Central memory CD4-positive, alpha-beta T cell (primary cell): ENCODE measurements at regions not wholly inside any gene's neighbourhood (a gene's known extent, or its start where the extent isn't known, plus 50 kb on each side); places are given as distances from the start of the nearest gene placed in this dataset.

Experiments used
- DNase-seq: peaks from one replicate; pipeline ENCODE4 v3.0.0; 2022

- DNase-seq, result no peak
Measured at GRCh38 chr18:46324087-46324955, 220.1 kb downstream of the HAUS1 start.

GRCh38 chr18:46325895-46326294 lies 221.7 kb downstream of the HAUS1 start:
- no peak for DNase-seq

GRCh38 chr18:46329736-46330246 lies 225.6 kb downstream of the HAUS1 start:
- DNase-seq, result no peak

GRCh38 chr18:46331316-46331715 lies 227.1 kb downstream of the HAUS1 start:
- no peak for DNase-seq

GRCh38 chr18:46332286-46332801 lies 228.2 kb downstream of the HAUS1 start:
- DNase-seq, result no peak

GRCh38 chr18:46332921-46333341 lies 228.7 kb downstream of the HAUS1 start:
- DNase-seq, result no peak

- DNase-seq, result no peak
Measured at GRCh38 chr18:46333431-46334135, 229.4 kb downstream of the HAUS1 start.

- no peak for DNase-seq
Measured at GRCh38 chr18:46334868-46335281, 230.7 kb downstream of the HAUS1 start.

GRCh38 chr18:46335534-46336101 lies 231.4 kb downstream of the HAUS1 start:
- no peak for DNase-seq

GRCh38 chr18:46336278-46337111 lies 232.3 kb downstream of the HAUS1 start:
- no peak for DNase-seq

GRCh38 chr18:46337271-46337670 lies 233.1 kb downstream of the HAUS1 start:
- DNase-seq, result no peak

GRCh38 chr18:46338205-46338604 lies 234.0 kb downstream of the HAUS1 start:
- no peak for DNase-seq

- no peak for DNase-seq
Measured at GRCh38 chr18:46338766-46339165, 234.6 kb downstream of the HAUS1 start.

- DNase-seq, result no peak
Measured at GRCh38 chr18:46340716-46341115, 236.5 kb downstream of the HAUS1 start.

- no peak for DNase-seq
Measured at GRCh38 chr18:46341986-46342525, 237.9 kb downstream of the HAUS1 start.

GRCh38 chr18:46343456-46343855 lies 239.3 kb downstream of the HAUS1 start:
- DNase-seq, result no peak

- peak; percentile 62 for DNase-seq
Measured at GRCh38 chr18:46343931-46344372, 239.8 kb downstream of the HAUS1 start.

- DNase-seq, result no peak
Measured at GRCh38 chr18:46344416-46345180, 240.4 kb downstream of the HAUS1 start.

- no peak for DNase-seq
Measured at GRCh38 chr18:46345181-46345465, 240.9 kb downstream of the HAUS1 start.

GRCh38 chr18:46346213-46346612 lies 242.0 kb downstream of the HAUS1 start:
- DNase-seq, result no peak

- DNase-seq, result no peak
Measured at GRCh38 chr18:46346896-46347630, 242.9 kb downstream of the HAUS1 start.
